HG02763 (cell line): ENCODE measurements at regions not wholly inside any gene's neighbourhood (a gene's known extent, or its start where the extent isn't known, plus 50 kb on each side); places are given as distances from the start of the nearest gene placed in this dataset.

Experiments used
- ATAC-seq: cut with Tn5 transposase; IDR thresholded peaks from one replicate; pipeline ENCODE4 v1.9.1; 2021; ENCODE audit warnings: mild to moderate bottlenecking, moderate library complexity; ENCODE audit not compliant: unreplicated experiment

DNA sequence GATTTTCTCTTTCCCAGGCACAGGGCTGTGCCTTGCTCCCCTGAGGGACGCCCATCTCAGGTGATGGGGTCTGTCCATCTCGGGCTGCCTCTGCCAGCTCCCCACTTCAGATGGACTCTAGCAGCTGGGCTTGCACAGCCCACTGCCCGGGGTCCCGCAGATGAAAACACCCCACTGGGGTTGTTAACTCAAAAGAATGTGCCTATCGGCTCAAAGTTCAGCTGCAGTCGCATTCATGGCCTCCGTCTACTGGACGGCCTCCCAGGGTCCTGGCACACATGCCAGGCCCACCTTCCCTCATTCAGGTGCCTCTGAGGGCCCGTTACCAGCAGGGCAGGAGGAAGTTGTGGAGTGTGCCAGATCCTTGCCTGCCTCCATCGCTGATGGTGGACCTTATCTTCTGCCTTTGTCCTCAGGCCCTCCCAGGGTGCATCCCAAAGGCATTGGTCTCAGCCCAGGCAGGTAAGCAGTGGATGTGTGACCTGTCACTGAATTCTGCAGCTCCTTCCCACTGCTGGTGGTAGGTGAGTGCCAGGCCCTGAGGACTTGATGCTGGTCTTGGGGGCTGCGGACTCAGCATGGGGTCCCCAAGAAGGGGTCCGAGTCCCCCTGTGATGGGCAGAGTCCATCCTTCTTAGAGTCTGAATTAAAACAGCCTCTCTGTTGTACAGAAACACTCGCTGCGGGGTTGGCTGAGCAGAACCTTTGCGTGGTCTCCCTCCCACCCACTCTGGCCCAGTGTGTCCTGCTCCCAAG, 324.6 kb upstream of the DIO3 start:
- no peak for ATAC-seq

DNA sequence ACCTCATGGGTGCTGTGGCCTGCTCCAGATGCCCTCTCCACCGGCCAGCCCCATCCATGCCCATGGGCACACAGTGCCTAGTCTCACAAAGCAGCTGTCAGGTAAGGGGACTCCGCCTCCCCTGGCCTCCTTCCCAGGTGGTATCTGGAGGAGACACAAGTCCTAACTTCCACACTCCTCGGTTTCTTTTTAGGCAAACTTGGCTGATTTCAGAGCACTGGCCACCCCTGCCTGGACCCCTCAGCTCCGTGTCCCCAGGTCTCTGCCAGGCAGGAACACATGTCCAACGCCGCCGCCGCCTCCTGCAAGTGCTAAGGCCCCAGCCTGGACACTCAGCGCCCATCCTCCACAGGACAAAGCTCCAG, 324.1 kb upstream of the DIO3 start:
- no peak for ATAC-seq

DNA sequence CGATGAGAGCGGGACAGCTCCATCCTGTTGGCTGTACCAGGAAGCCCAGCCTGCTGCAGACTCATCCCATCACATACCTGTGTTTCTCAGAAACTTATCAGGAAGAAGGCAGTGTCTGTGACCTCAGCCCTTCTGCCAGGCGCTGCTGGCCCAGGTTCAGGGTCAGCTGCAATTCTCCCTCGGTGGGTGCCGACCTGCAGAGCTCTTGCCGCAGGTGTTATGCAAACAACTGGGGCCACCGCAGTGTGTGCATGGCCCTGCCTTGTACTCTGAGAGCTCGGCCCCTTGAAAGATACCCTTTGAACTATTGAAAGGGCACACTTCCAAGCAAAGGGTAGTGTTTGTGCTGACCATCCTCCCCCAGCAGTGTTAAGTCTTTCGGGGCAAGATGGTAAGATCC, 322.2 kb upstream of the DIO3 start:
- no peak for ATAC-seq

DNA sequence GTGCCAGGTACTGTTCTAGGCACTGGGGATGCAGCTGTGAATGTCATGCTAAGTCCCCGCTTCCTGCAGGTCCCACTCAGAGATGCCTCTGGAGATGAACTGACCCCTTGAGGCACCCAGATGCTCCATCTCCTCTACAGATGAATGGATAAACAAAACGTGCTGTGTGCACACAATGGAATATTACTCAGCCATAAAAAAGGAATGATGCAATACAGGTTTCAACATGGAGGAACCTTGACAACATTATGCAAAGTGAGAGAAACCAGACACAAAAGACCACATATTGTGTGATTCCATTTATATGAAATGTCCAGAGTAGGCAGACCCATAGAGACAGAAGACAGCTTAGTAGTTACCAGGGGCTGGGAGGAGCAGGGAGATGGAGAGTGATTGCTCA, 320.1 kb upstream of the DIO3 start:
- ATAC-seq, result no peak

DNA sequence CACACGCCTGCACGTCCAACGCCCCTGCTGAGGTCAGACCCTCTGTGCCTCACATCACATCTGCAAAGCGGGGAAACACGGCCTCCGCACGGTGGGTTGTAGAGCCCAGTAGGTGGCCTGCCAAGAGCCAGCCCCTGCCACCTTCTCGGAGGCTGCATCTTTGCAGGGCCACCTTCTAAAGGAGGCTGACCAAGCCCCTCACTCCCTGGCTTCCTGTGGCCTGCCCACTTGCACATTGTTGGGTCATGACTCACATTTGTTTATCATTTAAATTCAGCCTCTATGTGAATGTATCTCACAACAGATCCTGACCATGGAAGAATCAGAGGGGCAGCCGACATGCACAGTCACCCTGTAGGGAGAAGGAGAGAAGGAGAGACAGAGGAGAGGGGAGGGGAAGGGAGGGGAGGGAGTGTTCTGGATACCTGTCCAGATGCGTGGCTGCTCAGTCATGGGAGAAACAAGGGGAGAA, 319.5 kb upstream of the DIO3 start:
- no peak for ATAC-seq

DNA sequence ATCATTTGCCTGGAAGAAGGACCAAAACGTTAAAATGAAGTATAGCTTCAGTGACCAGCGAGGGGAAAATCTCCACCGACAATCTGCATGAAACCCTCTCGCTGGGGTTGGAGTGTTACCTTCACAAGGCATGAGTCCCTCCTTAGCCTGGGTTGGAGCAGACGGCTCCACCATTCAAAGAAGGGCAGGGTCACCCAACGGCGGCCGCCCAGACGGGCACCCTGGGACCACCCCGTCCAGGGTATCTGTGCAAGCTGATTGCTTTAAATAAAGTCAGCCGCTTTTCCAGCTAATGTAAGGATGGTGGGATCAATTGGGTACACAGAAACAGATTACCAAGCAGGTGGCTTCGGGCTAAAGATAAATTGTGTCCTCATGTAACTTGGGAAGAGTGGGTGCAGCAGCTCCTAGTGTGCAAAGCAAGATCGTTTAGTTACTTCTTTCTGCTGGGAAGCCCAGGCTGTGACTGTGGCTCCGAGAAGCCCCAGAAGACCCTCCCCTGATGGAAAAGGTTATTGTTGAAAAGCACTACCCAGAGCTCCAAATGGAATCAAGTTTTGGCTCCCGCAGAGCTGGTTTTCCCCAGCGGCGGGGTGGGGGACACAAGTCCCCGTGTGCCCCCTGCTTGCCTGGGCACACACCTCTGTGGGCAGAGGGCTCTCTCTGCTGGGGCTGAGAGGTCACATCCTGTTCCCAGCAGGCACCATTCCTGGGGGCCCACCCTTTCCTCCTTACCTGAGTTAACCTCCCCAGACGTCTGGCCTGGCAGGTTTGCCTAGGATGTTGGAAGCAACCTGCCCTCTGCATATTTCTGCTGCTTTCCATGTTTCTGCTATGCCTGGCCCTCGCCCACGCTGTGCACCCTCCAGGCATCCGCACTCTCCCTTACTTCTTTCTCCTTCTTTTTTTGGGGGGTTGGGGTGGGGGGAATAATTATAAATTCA, 318.6 kb upstream of the DIO3 start:
- no peak for ATAC-seq

DNA sequence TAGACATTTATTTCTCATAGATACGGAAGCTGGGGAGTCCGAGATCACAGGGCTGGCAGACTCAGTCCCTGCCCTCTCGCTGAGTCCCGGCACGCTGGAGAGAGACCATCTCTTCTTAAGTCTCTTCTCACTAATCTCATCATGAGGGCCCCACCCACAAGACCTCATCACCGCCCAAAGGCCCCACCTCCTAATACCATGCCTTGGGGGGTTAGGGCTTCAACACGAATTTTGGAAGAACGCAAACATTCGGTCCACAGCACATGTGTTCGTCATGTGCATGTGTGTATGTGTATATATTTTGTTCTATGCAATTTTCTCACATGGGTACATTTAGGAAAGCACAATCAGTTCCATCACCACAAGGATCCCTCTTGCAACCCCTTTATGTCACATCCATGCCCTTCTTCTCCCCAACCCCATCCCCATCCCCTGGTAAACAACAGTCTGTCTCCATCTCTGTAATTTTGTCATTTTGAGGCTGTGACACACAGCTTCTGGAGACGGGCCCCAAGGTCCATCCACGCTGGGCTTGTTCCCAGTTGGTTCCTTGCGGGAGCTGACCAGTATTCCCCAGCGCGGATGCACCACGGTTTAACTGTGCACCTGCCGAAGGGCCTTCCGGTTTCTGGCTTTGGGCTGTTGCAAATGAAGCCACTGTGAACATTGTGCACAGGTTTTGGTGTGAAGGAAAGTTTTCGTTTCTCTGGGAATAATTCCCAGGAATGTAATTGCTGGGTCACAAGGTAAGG, 317.5 kb upstream of the DIO3 start:
- no peak for ATAC-seq

DNA sequence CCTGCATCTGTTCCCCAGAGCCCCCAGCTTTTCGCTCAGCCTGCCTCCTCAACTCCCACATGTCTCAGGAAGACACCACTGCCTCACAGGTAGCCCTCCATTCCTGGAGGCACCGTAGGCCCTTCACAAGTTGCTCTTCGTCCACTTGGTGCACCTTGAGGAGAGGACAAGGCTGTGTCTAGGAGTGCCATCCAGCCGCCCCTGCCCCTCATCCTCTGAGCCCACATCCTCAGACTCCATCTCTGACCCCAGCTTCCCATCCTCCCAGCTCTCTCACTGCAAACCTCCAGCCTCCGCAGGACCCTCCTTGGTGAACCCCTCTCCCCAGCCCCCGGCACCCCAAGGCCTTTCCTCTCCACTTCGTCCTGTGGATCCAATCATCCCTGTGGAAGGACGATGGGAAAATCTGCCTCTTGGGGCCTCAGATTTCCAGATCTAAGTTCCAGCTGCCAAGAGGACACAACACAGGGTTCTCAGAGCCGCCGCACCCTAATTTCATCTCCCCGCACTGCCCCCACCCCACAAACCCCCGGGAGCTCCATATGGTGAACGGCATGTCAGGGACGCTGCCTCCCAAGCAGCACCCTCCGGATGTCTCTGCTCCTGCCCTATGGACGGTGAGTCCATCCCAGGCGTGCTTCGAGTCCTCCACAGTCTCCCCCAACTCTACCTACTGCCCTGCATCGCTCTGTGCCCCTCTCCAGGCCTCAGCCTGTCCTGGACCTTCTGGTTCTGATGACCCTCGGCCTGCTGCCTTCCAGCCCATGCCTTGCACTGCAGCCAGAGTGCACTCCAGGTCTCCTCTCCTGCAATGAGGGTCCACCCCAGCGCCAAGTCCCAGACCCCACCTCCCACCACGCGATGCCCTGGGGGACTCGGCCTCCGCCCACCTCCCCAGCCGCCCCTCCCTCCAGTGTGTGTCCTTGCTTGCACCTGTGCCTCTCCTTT, 314.1 kb upstream of the DIO3 start:
- ATAC-seq, result no peak

DNA sequence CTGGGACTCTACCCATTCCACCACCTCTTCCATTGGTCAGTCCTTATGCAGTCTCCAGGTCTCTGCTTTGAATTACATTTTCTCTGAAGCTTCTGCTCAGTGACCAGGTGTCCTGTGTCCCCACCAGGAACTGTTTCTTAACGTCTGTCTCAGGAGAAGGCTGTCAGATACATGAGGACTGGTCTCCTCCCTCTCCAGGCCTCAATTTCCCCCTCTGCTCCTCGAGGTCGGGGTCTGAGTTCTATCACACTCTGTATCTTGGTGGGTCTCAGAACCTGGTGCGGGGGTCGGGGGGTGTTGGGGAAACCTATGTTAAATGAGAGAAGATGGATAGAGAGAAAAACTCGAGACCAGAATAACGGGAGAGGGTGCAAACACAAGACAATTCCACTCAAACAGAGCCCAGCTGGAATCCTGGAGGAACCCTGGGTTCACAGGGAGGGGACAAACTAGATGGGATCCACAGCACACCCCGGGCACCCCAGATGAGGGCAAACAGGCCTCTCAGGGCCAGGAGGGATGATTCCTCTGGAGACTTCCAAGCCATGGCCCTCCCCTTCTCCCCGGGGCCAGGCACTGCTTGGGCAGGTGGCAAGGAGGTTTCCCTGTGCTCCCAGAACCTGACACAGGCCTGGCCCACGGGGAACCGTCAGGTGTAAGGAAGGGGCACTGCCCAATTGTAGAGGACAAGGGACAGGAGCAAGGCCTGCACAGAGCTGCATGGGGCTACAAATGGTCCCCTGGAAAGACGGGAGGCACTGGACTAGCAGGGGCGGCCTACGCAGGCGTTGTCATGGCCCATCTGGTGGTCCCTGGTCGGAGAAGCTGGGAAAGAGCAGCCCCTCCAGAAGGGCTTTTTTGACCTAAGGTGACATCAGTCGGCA, 313.2 kb upstream of the DIO3 start:
- ATAC-seq, result no peak

DNA sequence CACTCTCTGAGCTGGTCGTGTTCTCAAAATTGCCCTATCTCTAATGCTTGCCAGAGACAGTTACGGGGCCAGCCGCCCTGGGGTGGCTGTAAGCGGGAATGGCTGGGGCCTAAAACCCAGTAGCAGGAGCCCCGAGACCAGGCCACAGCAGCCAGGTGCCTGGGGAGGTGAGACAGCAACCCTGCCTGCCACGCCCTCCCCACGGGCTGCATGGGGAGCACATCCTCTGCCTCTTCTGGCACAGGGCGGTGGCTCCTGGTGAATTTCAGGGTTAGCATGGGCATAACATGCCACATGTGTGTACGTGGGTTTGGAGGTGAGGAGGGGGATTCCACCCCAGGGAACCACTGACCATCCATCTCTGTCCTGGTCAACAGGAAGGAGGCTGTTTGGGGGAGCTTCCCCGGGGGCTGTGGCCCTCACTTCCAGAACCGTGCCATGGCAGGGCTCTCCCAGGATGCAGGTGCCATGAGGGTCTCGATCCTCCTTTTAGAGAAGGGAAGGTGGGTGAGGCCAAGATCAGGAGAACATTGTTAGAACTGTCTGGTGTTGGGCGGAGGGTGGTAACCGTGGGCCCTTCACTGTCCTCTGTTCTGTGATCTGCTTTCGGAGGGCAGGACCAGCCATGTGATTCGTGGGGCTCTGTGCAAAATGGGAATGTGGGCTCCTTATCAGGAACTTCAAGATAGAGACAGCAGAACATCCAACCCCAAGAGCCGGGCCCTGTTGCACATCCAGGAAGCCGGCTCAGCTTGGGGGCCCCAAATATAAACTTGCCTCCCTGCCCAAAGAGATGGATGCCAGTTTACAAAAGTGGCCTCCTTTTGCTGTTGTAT, 312.2 kb upstream of the DIO3 start:
- no peak for ATAC-seq

DNA sequence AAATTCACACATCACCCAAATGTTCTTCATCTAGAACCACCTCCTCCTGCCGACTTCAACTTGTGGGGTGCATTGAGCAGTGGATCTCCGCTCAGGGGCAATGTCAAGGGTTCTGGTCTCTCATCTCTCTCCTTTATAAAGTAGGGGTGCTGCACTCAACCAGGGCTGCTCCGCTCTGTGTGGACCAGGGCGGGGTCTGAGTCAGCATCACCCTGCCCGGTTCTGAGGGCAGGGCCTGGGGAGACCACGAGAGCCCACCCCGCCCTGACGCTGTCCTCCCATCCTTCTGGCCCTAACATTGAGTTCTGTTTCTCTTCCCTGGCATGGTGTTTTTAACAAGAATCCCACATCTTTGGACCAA, 311.6 kb upstream of the DIO3 start:
- ATAC-seq, result no peak

DNA sequence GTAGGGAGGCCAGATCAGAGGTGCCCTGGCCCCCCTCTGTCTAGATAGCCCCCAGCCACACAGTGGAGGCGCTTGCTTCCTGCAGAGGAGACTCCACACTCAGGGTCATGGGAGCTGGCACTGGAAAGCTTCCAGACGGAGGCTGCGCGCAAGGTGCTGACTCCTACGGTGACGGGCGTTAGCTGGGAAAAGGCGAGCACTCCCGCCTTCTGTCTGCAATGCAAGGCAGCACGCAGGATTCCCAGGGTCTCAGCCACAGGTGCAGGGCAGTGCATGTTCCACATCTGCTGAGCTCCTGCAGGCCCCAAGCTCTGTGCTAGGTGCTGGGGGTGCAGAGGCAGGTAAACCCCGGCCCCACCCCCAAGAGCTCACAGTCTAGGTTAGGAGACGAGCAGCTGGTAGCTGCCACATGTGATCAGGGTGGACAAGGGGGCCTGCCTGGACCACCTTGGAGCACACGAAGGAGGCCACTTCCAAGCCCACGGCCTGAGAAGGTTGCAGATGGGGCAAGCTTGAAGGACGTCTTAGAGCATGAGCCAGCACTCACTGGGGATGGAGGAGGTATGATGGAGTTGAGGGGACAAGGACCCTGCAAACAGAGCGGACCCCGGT, 310.9 kb upstream of the DIO3 start:
- ATAC-seq, result no peak

DNA sequence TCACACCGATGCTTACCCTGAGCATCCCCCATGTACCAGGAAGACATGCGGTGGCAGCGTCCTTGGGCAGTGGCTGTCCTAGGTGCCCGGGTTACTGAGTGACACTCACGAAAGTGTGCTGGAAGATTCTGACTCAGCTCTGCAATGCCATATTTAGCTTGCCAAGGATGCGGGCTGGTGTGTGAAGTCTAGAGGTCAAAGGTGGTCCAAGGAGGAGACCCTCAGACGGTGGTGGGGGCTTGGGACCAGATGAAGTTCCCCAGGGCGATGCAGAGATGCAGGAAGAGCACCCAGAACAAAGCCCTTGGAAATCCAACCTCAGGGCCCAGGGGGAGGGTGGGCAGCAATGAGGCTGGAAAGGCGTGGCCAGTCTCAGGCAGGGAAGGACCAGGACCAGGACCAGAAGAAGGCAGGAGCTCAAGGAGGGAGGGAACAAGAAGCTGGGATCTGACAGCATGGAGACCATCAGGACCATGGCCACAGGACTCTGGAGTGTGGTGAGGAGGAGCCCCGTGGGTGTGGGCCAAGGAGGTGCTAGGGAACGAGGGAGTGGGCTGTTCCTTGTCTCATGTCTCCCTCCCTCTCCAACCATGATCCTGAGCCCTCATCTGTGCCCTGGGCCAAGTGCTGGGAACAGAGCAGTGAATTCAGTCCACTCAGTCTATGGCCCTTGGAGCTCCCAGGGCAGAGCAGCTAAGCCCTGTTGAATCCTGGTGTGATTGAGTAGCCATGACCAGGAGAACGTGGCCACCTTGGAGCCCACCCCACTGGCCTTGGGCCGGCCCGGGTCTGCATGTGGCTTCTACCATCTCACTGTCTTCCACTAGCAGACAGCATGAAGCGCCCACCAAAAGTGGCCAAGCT, 310.1 kb upstream of the DIO3 start:
- ATAC-seq, result no peak

DNA sequence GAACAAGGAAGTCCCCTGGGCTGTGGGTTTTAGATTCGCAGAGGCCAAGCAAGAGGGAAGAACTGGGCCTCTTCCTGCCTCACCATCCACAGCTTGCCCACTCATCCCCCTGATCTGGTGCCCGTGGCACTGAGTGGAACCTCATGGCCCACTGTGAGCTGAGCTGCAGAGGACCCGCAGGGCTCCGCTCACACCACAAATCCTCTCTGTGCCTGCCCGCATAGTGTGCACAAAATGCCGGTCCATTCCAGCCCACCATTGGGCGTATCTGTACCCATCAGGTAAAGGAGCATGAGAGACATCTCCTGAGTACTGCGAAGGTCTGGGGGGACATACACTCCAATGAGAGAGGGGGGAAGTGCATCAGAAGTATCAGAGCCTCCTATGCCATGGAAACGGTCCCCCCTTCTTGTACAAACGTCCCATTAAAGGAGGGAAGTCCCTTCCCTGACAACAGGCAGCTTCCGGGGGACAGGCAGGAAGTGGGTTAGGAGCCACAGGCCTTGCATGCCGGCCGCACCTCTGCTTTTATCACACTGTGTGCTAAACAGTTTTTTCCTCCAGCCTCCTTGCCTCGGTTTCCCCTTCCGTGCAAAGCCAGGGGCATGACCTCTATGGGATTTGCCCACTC, 309.4 kb upstream of the DIO3 start:
- no peak for ATAC-seq

DNA sequence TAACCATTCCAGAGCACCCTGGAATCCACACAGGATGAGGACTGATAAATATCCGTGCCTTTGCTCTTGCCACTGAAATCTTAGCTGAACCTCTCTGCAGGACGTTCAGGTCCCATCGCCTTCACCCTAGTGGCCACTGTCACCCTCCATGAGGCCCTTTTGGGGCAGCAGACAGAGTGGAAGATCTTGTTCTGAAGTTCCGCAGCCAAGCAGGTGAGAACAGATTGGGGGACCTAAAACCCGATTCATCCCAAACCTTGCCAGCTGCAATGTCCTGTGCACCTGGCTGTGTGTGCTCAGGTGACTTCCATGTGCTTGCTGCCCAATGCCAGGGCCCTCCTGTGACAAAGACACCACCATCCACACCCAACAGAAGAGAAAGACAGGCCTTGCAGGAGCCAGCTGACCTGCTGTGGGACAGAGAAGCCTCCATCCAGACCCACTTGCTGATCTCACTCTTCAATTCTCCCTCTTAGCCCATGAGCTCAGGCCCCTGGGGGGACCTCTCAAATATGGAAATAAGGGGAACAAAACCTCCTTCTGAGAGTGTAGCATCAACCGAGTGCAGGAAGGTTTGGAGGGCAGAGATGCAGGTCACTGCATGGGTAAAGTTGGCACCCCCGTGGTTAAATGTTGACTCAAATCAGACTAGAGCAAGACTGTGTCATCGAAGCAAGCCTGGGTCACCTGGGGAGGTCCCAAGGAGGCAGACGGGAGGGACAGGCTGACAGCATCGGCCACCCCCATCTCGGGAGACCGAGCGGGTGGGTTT, 308.7 kb upstream of the DIO3 start:
- no peak for ATAC-seq

DNA sequence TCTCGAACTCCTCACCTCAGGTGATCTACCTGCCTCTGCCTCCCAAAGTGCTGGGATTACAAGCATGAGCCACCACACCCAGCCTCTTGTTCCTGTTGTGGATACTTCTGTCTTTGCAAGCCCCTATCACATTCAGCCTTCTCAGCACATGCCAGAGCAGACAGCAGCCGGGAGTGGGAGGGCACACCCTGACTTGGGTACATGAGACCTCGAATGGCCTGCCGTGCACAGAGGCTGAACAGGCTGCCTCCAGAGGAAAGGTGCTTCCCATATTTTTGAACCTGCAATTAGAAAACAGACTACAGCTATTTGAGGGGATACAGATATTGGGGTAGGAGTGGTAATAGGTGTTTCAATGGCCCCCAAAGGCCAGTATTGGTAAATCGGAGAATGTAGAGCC, 307.3 kb upstream of the DIO3 start:
- no peak for ATAC-seq
